ENCODE measurements at regions not wholly inside any gene's neighbourhood (a gene's known extent, or its start where the extent isn't known, plus 50 kb on each side); places are given as distances from the start of the nearest gene placed in this dataset.
"Not testable (repeated sequence)": the region's sequence is repeated elsewhere in the genome, so short reads cannot be mapped to it uniquely, and the experiment has no call there.

GRCh38 chr4:3997386-3997785, 229.3 kb downstream of the OTOP1 start:
- TF ChIP-seq CTCF, POLR2A (IDR thresholded peaks at IDR 0.05): not testable (repeated sequence)

Data from right lobe of liver (tissue), 4 donors.